Vagina (tissue), 2 donors: ENCODE measurements at regions not wholly inside any gene's neighbourhood (a gene's known extent, or its start where the extent isn't known, plus 50 kb on each side); places are given as distances from the start of the nearest gene placed in this dataset.

Experiments
- DNase-seq, 2 donors: peaks; one replicate each; pipeline ENCODE4 v3.0.0-alpha.2; 2017; ENCODE audit errors: extremely low spot score in 2 of 2
- H3K27ac ChIP-seq: fragments of 200-600 bp; sonication (generic); one replicate; pipeline ENCODE4 v1.5.1; 2019
- H3K27me3 ChIP-seq: fragments of 200-600 bp; sonication (generic); one replicate; pipeline ENCODE4 v1.5.1; 2019
- H3K36me3 ChIP-seq, 2 donors: fragments of 200-600 bp; sonication (generic); one replicate each; pipeline ENCODE4 v1.5.1; 2017 to 2019
- H3K4me1 ChIP-seq: fragments of 200-600 bp; sonication (generic); one replicate; pipeline ENCODE4 v1.5.1; 2019
- H3K4me3 ChIP-seq, 2 donors: fragments of 200-600 bp; sonication (generic); 1 replicate in 1 of 2; 2 replicates in 1 of 2; pipeline ENCODE4 v1.5.1; 2016 to 2019
- H3K9me3 ChIP-seq: fragments of 200-600 bp; sonication (generic); one replicate; pipeline ENCODE4 v1.5.1; 2019
- POLR2A ChIP-seq, 2 donors: fragments of 450-650 bp; IDR thresholded peaks; one replicate each; pipeline ENCODE4 v1.6.1; 2017; ENCODE audit warnings: antibody characterized with exemption in 2 of 2, mild to moderate bottlenecking in 2 of 2, moderate library complexity in 2 of 2
- POLR2AphosphoS5 ChIP-seq, 2 donors: sonication (generic); formaldehyde crosslinking; IDR thresholded peaks; one replicate each; pipeline ENCODE4 v1.9.0; 2017; ENCODE audit warnings: antibody characterized with exemption in 2 of 2, mild to moderate bottlenecking in 2 of 2, low read depth in 1 of 2; ENCODE audit not compliant: insufficient read depth in 1 of 2
- intact Hi-C: fragments of 100-400 bp; cut with DNase I; formaldehyde crosslinking; loops from one replicate; pipeline ENCODE4 v1.15.1; 2023
- TF ChIP-seq, protein P1 (sequence below), 3 experiments: fragments of 450-650 bp in 2 of 3; fragments of 200-600 bp in 1 of 3; sonication (generic) in 1 of 3; IDR thresholded peaks; one replicate each; pipeline ENCODE4 v1.5.1; 2017 to 2019; ENCODE audit warnings: antibody characterized with exemption in 3 of 3, mild to moderate bottlenecking in 2 of 3, moderate library complexity in 2 of 3

DNA sequence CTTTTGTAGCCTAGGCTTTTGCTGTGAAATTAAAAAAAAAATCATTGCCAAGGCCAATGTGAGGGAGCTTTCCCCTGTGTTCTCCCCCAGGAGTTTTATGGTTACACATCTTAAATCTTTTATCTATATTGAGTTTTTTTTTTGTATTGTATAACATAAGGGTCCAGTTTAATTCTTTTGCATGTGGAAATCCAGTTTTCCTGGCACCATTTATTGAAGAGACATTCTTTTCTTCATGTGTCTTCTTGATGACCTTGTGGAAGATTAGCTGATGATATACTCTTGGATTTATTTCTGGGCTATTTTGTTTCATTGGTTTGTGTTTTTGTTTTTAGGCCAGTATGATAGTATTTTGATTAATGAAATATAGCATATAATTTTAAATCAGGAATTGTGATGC, 225.0 kb downstream of the ADAM29 start:
- Histone ChIP-seq H3K4me3 (no peak overlapping the region), H3K36me3 (no peaks in the 10 kb centered on the region), H3K9me3 (no peaks in the 10 kb centered on the region), H3K4me1 (no peaks in the 10 kb centered on the region), H3K27me3 (no peaks in the 10 kb centered on the region), H3K27ac (no peak overlapping the region)
- intact Hi-C loops: no loop called here
- DNase-seq: no peak
- TF ChIP-seq POLR2AphosphoS5 (IDR thresholded peaks at IDR 0.05; ENCODE audit: insufficient read depth in 1 of 2, low read depth in 1 of 2) (no peak), POLR2A (IDR thresholded peaks at IDR 0.05) (no peak)
- TF ChIP-seq, protein P1, sequence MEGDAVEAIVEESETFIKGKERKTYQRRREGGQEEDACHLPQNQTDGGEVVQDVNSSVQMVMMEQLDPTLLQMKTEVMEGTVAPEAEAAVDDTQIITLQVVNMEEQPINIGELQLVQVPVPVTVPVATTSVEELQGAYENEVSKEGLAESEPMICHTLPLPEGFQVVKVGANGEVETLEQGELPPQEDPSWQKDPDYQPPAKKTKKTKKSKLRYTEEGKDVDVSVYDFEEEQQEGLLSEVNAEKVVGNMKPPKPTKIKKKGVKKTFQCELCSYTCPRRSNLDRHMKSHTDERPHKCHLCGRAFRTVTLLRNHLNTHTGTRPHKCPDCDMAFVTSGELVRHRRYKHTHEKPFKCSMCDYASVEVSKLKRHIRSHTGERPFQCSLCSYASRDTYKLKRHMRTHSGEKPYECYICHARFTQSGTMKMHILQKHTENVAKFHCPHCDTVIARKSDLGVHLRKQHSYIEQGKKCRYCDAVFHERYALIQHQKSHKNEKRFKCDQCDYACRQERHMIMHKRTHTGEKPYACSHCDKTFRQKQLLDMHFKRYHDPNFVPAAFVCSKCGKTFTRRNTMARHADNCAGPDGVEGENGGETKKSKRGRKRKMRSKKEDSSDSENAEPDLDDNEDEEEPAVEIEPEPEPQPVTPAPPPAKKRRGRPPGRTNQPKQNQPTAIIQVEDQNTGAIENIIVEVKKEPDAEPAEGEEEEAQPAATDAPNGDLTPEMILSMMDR (IDR thresholded peaks at IDR 0.05): no peak

DNA sequence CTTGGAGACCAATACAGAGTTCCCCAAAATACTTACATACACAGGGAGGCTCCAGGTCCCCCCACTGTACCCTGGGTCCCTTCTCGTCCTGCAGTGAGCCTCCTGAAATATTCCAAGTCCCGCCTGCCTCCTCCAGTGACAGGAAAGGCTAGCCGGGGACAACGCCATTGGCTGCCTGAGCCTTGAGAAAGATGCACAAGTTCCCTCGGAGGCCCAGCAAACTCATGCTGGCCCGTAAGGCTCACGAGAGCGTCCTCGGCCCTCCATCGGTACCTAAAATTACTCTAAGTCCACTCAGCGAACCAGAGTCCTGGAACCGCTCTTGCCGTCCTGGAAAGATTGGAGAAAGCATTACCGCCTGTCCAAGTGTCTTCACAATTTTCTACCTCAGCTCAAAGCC, 228.6 kb downstream of the ADAM29 start:
- TF ChIP-seq POLR2A (IDR thresholded peaks at IDR 0.05) (no peak), POLR2AphosphoS5 (IDR thresholded peaks at IDR 0.05; ENCODE audit: insufficient read depth in 1 of 2, low read depth in 1 of 2) (no peak)
- TF ChIP-seq, protein P1 (IDR thresholded peaks at IDR 0.05): no peak
- intact Hi-C loops: no loop called here
- no peaks in the 10 kb centered on the region for H3K27me3 ChIP-seq

DNA sequence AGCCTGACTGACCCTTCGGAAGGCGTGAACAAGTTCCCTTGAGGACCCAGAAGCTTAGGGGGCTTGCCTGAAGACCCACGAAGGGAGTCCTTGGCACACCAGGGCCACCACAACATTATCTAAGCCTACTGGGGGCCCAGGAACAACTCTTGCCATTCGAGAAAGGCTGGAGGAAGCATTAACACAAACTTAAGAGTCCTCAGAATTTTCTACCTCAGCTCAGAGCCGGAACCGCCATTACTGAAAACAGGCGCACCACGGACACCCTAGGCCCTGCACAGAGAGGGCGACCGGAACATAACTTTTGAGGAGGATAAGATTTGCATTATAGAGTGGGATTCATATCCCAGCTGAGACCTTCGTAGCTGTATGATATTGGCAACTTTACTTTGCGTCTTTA, 229.1 kb downstream of the ADAM29 start:
- Histone ChIP-seq H3K27ac (no peak overlapping the region), H3K27me3 (no peaks in the 10 kb centered on the region), H3K36me3 (no peaks in the 10 kb centered on the region), H3K4me1 (no peaks in the 10 kb centered on the region), H3K9me3 (no peaks in the 10 kb centered on the region), H3K4me3 (no peak overlapping the region)
- no peak for DNase-seq
- TF ChIP-seq POLR2AphosphoS5 (IDR thresholded peaks at IDR 0.05; ENCODE audit: insufficient read depth in 1 of 2, low read depth in 1 of 2): no peak
- TF ChIP-seq, protein P1 (IDR thresholded peaks at IDR 0.05): no peak
- no peak for TF ChIP-seq POLR2A (IDR thresholded peaks at IDR 0.05)
- intact Hi-C loops: no loop called here

More for the DNA sequence above, 228.6 kb downstream of the ADAM29 start:
- no peak overlapping the region for H3K27ac ChIP-seq
- no peak for DNase-seq
- H3K4me3 ChIP-seq: no peak overlapping the region
- no peaks in the 10 kb centered on the region for H3K36me3 ChIP-seq
- H3K9me3 ChIP-seq: no peaks in the 10 kb centered on the region
- no peaks in the 10 kb centered on the region for H3K4me1 ChIP-seq

DNA sequence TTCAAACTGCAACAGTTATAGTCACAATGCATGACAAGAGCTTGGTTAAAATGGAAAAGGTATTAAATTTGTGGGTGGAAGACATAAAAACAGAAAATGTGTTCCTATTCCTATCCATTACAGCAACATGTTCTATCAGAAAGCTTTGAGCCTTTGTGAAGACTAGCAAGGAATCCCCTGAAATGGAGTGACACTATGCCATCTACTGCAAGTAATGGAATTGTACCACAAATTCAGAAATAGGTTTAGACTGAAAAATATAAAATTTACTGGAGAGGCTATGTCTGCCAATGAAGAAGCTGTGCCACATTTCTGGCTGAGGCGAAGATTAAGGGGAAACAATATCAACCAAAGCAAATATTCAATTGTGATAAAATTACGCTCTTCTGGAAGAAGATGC, 247.9 kb downstream of the ADAM29 start:
- Histone ChIP-seq H3K4me3 (no peak overlapping the region), H3K27ac (no peak overlapping the region), H3K9me3 (no peaks in the 10 kb centered on the region), H3K36me3 (no peaks in the 10 kb centered on the region), H3K4me1 (no peaks in the 10 kb centered on the region), H3K27me3 (no peaks in the 10 kb centered on the region)
- intact Hi-C loops: no loop called here
- no peak for DNase-seq
- TF ChIP-seq POLR2AphosphoS5 (IDR thresholded peaks at IDR 0.05; ENCODE audit: insufficient read depth in 1 of 2, low read depth in 1 of 2): no peak
- TF ChIP-seq, protein P1 (IDR thresholded peaks at IDR 0.05): no peak
- no peak for TF ChIP-seq POLR2A (IDR thresholded peaks at IDR 0.05)

DNA sequence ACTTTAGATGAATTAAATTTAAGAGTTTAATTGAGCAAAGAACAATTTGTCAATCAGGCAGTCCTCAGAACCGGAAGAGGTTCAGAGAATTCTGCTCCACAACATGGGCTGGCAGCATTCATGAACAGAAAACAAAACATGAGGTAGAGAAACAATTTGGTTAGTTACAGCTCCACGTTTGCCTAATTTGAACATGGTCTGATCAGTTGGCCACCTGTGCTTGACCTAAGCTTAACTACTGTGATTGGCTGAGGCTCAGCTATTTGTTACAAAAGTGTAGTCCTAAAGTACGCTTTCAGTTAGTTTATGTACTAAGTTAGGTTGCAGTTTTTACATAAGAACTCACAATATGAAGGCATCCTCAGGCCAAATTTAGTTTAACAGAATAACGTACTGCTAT, 258.6 kb downstream of the ADAM29 start:
- intact Hi-C loops: no loop called here
- TF ChIP-seq POLR2A (IDR thresholded peaks at IDR 0.05) (no peak), POLR2AphosphoS5 (IDR thresholded peaks at IDR 0.05; ENCODE audit: insufficient read depth in 1 of 2, low read depth in 1 of 2) (no peak)
- TF ChIP-seq, protein P1 (IDR thresholded peaks at IDR 0.05): no peak
- H3K27me3 ChIP-seq: no peaks in the 10 kb centered on the region

More for the DNA sequence above, 258.6 kb downstream of the ADAM29 start:
- Histone ChIP-seq H3K36me3 (no peaks in the 10 kb centered on the region), H3K27ac (no peak overlapping the region), H3K4me1 (no peaks in the 10 kb centered on the region), H3K9me3 (no peaks in the 10 kb centered on the region), H3K4me3 (no peak overlapping the region)
- no peak for DNase-seq
